22Rv1 (cell line): ENCODE measurements at regions not wholly inside any gene's neighbourhood (a gene's known extent, or its start where the extent isn't known, plus 50 kb on each side); places are given as distances from the start of the nearest gene placed in this dataset.

ENCODE experiments used
- H3K27ac ChIP-seq: fragments of 450-650 bp; 2 replicates; pipeline ENCODE4 v1.5.1; 2017
- ZFX ChIP-seq: fragments of 450-650 bp; IDR thresholded peaks from 2 replicates; pipeline ENCODE4 v1.6.1; 2017; ENCODE audit warnings: antibody characterized with exemption, borderline replicate concordance
- TF ChIP-seq, protein P1 (sequence below): fragments of 450-650 bp; IDR thresholded peaks from 2 replicates; pipeline ENCODE4 v1.5.1; 2017; ENCODE audit warnings: mild to moderate bottlenecking

DNA sequence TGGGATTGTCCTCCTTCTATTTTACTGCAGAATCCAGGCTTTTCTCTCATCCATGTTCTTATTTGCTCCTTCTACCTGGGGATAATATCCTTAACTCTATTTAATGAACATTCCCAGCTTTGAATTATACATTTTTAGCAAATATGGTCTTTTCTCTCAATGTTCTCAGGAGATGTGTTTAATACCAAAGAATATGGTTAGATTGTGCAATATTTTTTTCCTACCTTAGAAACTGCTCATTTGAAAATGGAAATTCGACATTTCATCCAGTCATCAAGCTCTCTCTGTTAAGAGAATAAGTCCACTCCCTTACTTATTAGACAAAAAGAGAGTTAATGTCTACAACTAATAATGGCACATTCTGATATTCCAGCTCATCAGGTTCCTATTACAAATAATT lies 160.4 kb upstream of the GULP1 start:
- TF ChIP-seq, protein P1, sequence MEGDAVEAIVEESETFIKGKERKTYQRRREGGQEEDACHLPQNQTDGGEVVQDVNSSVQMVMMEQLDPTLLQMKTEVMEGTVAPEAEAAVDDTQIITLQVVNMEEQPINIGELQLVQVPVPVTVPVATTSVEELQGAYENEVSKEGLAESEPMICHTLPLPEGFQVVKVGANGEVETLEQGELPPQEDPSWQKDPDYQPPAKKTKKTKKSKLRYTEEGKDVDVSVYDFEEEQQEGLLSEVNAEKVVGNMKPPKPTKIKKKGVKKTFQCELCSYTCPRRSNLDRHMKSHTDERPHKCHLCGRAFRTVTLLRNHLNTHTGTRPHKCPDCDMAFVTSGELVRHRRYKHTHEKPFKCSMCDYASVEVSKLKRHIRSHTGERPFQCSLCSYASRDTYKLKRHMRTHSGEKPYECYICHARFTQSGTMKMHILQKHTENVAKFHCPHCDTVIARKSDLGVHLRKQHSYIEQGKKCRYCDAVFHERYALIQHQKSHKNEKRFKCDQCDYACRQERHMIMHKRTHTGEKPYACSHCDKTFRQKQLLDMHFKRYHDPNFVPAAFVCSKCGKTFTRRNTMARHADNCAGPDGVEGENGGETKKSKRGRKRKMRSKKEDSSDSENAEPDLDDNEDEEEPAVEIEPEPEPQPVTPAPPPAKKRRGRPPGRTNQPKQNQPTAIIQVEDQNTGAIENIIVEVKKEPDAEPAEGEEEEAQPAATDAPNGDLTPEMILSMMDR: no peak
- TF ChIP-seq ZFX: no peak
- H3K27ac ChIP-seq: no peak overlapping the region

- no peak for TF ChIP-seq ZFX
- TF ChIP-seq, protein P1: no peak
- H3K27ac ChIP-seq: no peak overlapping the region
These were observed 159.3 kb upstream of the GULP1 start for GRCh38 chr2:188132385-188132784.

DNA sequence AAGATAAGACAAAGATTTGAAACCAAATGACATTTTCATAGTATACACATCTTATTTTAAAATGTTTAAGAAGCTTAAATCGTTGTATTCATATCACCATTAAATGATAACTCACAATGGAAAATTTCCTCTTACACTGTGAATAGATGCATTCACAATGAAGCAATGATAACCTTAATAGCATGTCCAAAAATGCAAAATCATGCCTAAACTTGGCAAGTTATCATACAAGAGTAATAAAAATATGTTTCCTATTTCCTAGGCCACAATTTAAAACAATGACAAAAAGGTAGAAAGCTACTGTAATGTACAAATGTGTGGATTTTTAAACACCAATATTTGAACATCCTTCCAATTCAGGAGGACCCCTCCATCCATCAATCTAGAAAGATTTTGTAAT lies 157.4 kb upstream of the GULP1 start:
- TF ChIP-seq ZFX: no peak
- TF ChIP-seq, protein P1: no peak
- no peak overlapping the region for H3K27ac ChIP-seq

GRCh38 chr2:188138313-188138712 lies 153.4 kb upstream of the GULP1 start:
- no peak overlapping the region for H3K27ac ChIP-seq
- TF ChIP-seq ZFX: no peak
- TF ChIP-seq, protein P1: no peak

DNA sequence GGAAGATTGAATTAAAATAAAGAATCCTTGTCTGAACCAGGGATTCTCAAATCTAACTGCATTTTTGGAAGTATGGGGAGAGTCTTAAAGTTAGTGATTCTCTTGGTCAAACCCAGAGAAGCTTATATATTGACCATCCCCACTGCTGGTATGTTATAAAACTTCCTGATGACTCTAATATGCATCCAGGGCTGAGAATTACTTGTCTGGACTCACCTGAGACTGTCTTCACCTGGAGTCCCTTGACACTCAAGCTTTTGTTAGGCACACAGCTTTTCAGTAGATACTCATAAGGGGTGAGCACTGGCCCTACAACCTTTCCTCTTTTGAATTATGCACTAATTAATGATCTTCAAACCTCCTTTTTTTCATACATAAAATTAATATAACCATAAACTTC lies 149.6 kb upstream of the GULP1 start:
- H3K27ac ChIP-seq: no peak overlapping the region
- TF ChIP-seq ZFX: no peak
- TF ChIP-seq, protein P1: no peak

- TF ChIP-seq ZFX: no peak
- no peak overlapping the region for H3K27ac ChIP-seq
These were observed 148.9 kb upstream of the GULP1 start for GRCh38 chr2:188142636-188143295.

- no peak overlapping the region for H3K27ac ChIP-seq
- no peak for TF ChIP-seq ZFX
- TF ChIP-seq, protein P1: no peak
These were observed 145.8 kb upstream of the GULP1 start for GRCh38 chr2:188145885-188146284.

GRCh38 chr2:188146888-188147287 lies 144.8 kb upstream of the GULP1 start:
- H3K27ac ChIP-seq: no peak overlapping the region
- TF ChIP-seq, protein P1: no peak
- no peak for TF ChIP-seq ZFX
